ENCODE measurements at regions not wholly inside any gene's neighbourhood (a gene's known extent, or its start where the extent isn't known, plus 50 kb on each side); places are given as distances from the start of the nearest gene placed in this dataset.

- TF ChIP-seq CTCF (IDR thresholded peaks at IDR 0.05; ENCODE audit: extremely low read depth, low read depth, low read length): no peak
- H3K27me3 ChIP-seq (ENCODE audit: insufficient read depth, low read length): no peaks in the 10 kb centered on the region
- DNase-seq (ENCODE audit: insufficient read length, low spot score, missing footprints): no peak
- no peaks in the 10 kb centered on the region for H3K79me2 ChIP-seq (ENCODE audit: insufficient read depth, low read length)
- H3K27ac ChIP-seq (ENCODE audit: low read depth, low read length): no peak overlapping the region
- no peak overlapping the region for H2AFZ ChIP-seq (ENCODE audit: low read length)
- no peak overlapping the region for H3K4me3 ChIP-seq (ENCODE audit: insufficient read depth, low read length)
- H3K4me2 ChIP-seq (ENCODE audit: insufficient read depth, low read length): no peak overlapping the region
- no peaks in the 10 kb centered on the region for H3K9me3 ChIP-seq (ENCODE audit: low read depth, low read length)
- H4K20me1 ChIP-seq (ENCODE audit: insufficient read depth, low read length): no peaks in the 10 kb centered on the region
- H3K36me3 ChIP-seq (ENCODE audit: insufficient read depth, low read length): no peaks in the 10 kb centered on the region
- no peaks in the 10 kb centered on the region for H3K4me1 ChIP-seq (ENCODE audit: insufficient read depth, low read length)
Measured at GRCh38 chr6:47396401-47397069, 81.1 kb upstream of the CD2AP start.

- no peak for DNase-seq (ENCODE audit: insufficient read length, low spot score, missing footprints)
- H3K79me2 ChIP-seq (ENCODE audit: insufficient read depth, low read length): no peaks in the 10 kb centered on the region
- no peaks in the 10 kb centered on the region for H3K9me3 ChIP-seq (ENCODE audit: low read depth, low read length)
- H4K20me1 ChIP-seq (ENCODE audit: insufficient read depth, low read length): no peaks in the 10 kb centered on the region
- TF ChIP-seq CTCF (IDR thresholded peaks at IDR 0.05; ENCODE audit: extremely low read depth, low read depth, low read length): no peak
- no peak overlapping the region for H3K4me2 ChIP-seq (ENCODE audit: insufficient read depth, low read length)
- peaks cover 2% of the 10 kb centered on the region for H3K27me3 ChIP-seq (ENCODE audit: insufficient read depth, low read length)
- H3K4me3 ChIP-seq (ENCODE audit: insufficient read depth, low read length): no peak overlapping the region
- H2AFZ ChIP-seq (ENCODE audit: low read length): no peak overlapping the region
- no peaks in the 10 kb centered on the region for H3K36me3 ChIP-seq (ENCODE audit: insufficient read depth, low read length)
- H3K27ac ChIP-seq (ENCODE audit: low read depth, low read length): no peak overlapping the region
- no peaks in the 10 kb centered on the region for H3K4me1 ChIP-seq (ENCODE audit: insufficient read depth, low read length)
Measured at GRCh38 chr6:47400581-47400980, 77.0 kb upstream of the CD2AP start.

GRCh38 chr6:47402081-47402480, 75.5 kb upstream of the CD2AP start:
- no peak overlapping the region for H3K4me3 ChIP-seq (ENCODE audit: insufficient read depth, low read length)
- DNase-seq (ENCODE audit: insufficient read length, low spot score, missing footprints): no peak
- H3K27me3 ChIP-seq (ENCODE audit: insufficient read depth, low read length): peaks cover 2% of the 10 kb centered on the region
- H3K9me3 ChIP-seq (ENCODE audit: low read depth, low read length): no peaks in the 10 kb centered on the region
- TF ChIP-seq CTCF (IDR thresholded peaks at IDR 0.05; ENCODE audit: extremely low read depth, low read depth, low read length): no peak
- no peaks in the 10 kb centered on the region for H3K4me1 ChIP-seq (ENCODE audit: insufficient read depth, low read length)
- no peaks in the 10 kb centered on the region for H4K20me1 ChIP-seq (ENCODE audit: insufficient read depth, low read length)
- no peak overlapping the region for H3K4me2 ChIP-seq (ENCODE audit: insufficient read depth, low read length)
- H2AFZ ChIP-seq (ENCODE audit: low read length): no peak overlapping the region
- H3K27ac ChIP-seq (ENCODE audit: low read depth, low read length): no peak overlapping the region
- H3K36me3 ChIP-seq (ENCODE audit: insufficient read depth, low read length): no peaks in the 10 kb centered on the region
- H3K79me2 ChIP-seq (ENCODE audit: insufficient read depth, low read length): no peaks in the 10 kb centered on the region

DNA sequence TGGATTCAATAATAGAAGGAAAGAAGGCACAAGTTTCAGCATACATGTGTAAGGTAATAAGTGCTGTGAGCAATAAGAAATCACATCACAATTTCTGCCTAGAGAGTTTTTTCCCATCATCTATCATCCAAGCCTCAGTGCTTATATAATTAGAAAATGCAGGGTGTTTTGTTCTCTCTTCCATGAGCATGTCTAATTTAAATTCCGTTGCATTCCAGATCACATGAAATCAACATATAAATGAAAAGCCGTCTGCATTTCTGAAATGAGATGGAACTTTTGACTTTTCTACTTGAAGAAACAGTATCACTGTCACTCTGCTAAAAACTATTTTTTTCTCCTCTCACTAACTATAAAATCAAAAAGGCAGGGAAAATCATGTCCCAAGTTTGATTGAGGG, 74.5 kb upstream of the CD2AP start:
- no peaks in the 10 kb centered on the region for H3K9me3 ChIP-seq (ENCODE audit: low read depth, low read length)
- H4K20me1 ChIP-seq (ENCODE audit: insufficient read depth, low read length): no peaks in the 10 kb centered on the region
- no peak overlapping the region for H3K4me3 ChIP-seq (ENCODE audit: insufficient read depth, low read length)
- no peaks in the 10 kb centered on the region for H3K36me3 ChIP-seq (ENCODE audit: insufficient read depth, low read length)
- TF ChIP-seq CTCF (IDR thresholded peaks at IDR 0.05; ENCODE audit: extremely low read depth, low read depth, low read length): no peak
- H3K27me3 ChIP-seq (ENCODE audit: insufficient read depth, low read length): peaks cover 2% of the 10 kb centered on the region
- H3K79me2 ChIP-seq (ENCODE audit: insufficient read depth, low read length): no peaks in the 10 kb centered on the region
- no peak for DNase-seq (ENCODE audit: insufficient read length, low spot score, missing footprints)
- no peak overlapping the region for H3K4me2 ChIP-seq (ENCODE audit: insufficient read depth, low read length)
- no peak overlapping the region for H3K27ac ChIP-seq (ENCODE audit: low read depth, low read length)
- peaks cover 9% of the 10 kb centered on the region for H3K4me1 ChIP-seq (ENCODE audit: insufficient read depth, low read length)
- no peak overlapping the region for H2AFZ ChIP-seq (ENCODE audit: low read length)

Measured in osteoblast (primary cell).